ENCODE measurements at regions not wholly inside any gene's neighbourhood (a gene's known extent, or its start where the extent isn't known, plus 50 kb on each side); places are given as distances from the start of the nearest gene placed in this dataset.

- H3K4me3 ChIP-seq (ENCODE audit: control insufficient read depth, low read depth, low read length) = no peak overlapping the region
- DNase-seq (ENCODE audit: low read depth) = no peak
- TF ChIP-seq CTCF (conservative IDR thresholded peaks at IDR 0.05; ENCODE audit: control insufficient read depth, insufficient read depth, low read depth, low read length) = no peak
These were observed 1072.8 kb downstream of the PDHA2 start for GRCh38 chr4:96912716-96913115.

DNA sequence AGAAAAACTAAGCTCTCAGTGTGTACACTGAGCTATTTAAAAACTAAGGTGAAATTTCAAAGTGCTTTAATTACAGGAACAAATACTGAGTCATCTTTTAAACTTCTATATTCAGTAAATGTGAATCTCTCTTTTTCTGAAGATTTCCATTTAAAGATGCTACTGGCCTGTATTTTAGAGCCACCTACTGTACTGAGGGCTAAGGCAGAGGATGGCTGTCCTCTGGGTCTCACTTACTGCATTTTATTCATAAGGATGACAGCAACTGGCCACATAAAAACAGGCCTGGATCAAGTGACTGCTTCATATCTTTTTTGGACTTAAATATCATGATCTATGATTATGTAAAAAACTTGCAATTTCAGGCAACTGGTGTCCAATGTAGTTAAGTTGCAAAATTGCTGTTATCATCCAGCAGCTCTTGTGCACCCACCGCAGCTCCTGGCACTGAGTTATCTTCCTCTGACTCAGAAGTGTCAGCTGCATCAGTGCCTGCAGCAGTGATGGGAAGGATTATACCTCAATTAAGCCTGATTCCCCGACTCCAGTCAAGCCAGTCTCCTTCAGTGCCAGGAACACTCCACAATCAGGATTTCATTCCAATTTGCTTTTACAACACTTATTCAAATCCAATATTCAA is 1073.7 kb downstream of the PDHA2 start:
- no peak for TF ChIP-seq CTCF (conservative IDR thresholded peaks at IDR 0.05; ENCODE audit: control insufficient read depth, insufficient read depth, low read depth, low read length)
- no peak overlapping the region for H3K4me3 ChIP-seq (ENCODE audit: control insufficient read depth, low read depth, low read length)
- no peak for DNase-seq (ENCODE audit: low read depth)

GRCh38 chr4:96916711-96917110 is 1076.8 kb downstream of the PDHA2 start:
- TF ChIP-seq CTCF (conservative IDR thresholded peaks at IDR 0.05; ENCODE audit: control insufficient read depth, insufficient read depth, low read depth, low read length) = no peak
- DNase-seq (ENCODE audit: low read depth) = no peak

GRCh38 chr4:96936886-96937285 is 1097.0 kb downstream of the PDHA2 start:
- TF ChIP-seq CTCF (conservative IDR thresholded peaks at IDR 0.05; ENCODE audit: control insufficient read depth, insufficient read depth, low read depth, low read length) = no peak
- no peak for DNase-seq (ENCODE audit: low read depth)

More at GRCh38 chr4:96916711-96917110, 1076.8 kb downstream of the PDHA2 start:
- H3K4me3 ChIP-seq (ENCODE audit: control insufficient read depth, low read depth, low read length) = no peak overlapping the region

GRCh38 chr4:96946552-96946951 is 1106.7 kb downstream of the PDHA2 start:
- DNase-seq (ENCODE audit: low read depth) = no peak
- no peak overlapping the region for H3K4me3 ChIP-seq (ENCODE audit: control insufficient read depth, low read depth, low read length)
- no peak for TF ChIP-seq CTCF (conservative IDR thresholded peaks at IDR 0.05; ENCODE audit: control insufficient read depth, insufficient read depth, low read depth, low read length)

More at GRCh38 chr4:96936886-96937285, 1097.0 kb downstream of the PDHA2 start:
- H3K4me3 ChIP-seq (ENCODE audit: control insufficient read depth, low read depth, low read length) = no peak overlapping the region

- no peak for TF ChIP-seq CTCF (conservative IDR thresholded peaks at IDR 0.05; ENCODE audit: control insufficient read depth, insufficient read depth, low read depth, low read length)
- no peak overlapping the region for H3K4me3 ChIP-seq (ENCODE audit: control insufficient read depth, low read depth, low read length)
- DNase-seq (ENCODE audit: low read depth) = no peak
These were observed 1112.7 kb downstream of the PDHA2 start for GRCh38 chr4:96952610-96953009.

GRCh38 chr4:96955226-96955625 is 1115.3 kb downstream of the PDHA2 start:
- DNase-seq (ENCODE audit: low read depth) = no peak
- TF ChIP-seq CTCF (conservative IDR thresholded peaks at IDR 0.05; ENCODE audit: control insufficient read depth, insufficient read depth, low read depth, low read length) = no peak
- no peak overlapping the region for H3K4me3 ChIP-seq (ENCODE audit: control insufficient read depth, low read depth, low read length)

Data from fibroblast of mammary gland (primary cell).